Nephron (organoid): ENCODE measurements at regions not wholly inside any gene's neighbourhood (a gene's known extent, or its start where the extent isn't known, plus 50 kb on each side); places are given as distances from the start of the nearest gene placed in this dataset.

ENCODE experiments used
- H3K27ac Mint-ChIP-seq, 3 experiments: 2 replicates each; pipeline ENCODE4 v1.8.0; 2020; ENCODE audit warnings: mixed read lengths in 3 of 3, mild to moderate bottlenecking in 2 of 3, moderate library complexity in 1 of 3
- H3K27me3 Mint-ChIP-seq: 2 replicates; pipeline ENCODE4 v1.8.0; 2021; ENCODE audit warnings: low read depth, mild to moderate bottlenecking, moderate library complexity, mixed read lengths
- H3K36me3 Mint-ChIP-seq: 2 replicates; pipeline ENCODE4 v1.8.0; 2020; ENCODE audit warnings: low read depth, mixed read lengths
- H3K4me1 Mint-ChIP-seq: 2 replicates; pipeline ENCODE4 v1.8.0; 2020; ENCODE audit warnings: mixed read lengths
- H3K4me3 Mint-ChIP-seq, 3 experiments: 2 replicates each; pipeline ENCODE4 v1.8.0; 2020; ENCODE audit warnings: mild to moderate bottlenecking in 3 of 3, mixed read lengths in 3 of 3, moderate library complexity in 2 of 3
- H3K9me3 Mint-ChIP-seq: 2 replicates; pipeline ENCODE4 v1.8.0; 2020; ENCODE audit warnings: mixed read lengths
- TF ChIP-seq, protein P1 (sequence below), 3 experiments: fragments of 200-600 bp; sonication (generic); IDR thresholded peaks; one replicate each; pipeline ENCODE4 v1.5.0; 2021; ENCODE audit warnings: antibody characterized with exemption in 3 of 3; ENCODE audit not compliant: unreplicated experiment in 3 of 3

DNA sequence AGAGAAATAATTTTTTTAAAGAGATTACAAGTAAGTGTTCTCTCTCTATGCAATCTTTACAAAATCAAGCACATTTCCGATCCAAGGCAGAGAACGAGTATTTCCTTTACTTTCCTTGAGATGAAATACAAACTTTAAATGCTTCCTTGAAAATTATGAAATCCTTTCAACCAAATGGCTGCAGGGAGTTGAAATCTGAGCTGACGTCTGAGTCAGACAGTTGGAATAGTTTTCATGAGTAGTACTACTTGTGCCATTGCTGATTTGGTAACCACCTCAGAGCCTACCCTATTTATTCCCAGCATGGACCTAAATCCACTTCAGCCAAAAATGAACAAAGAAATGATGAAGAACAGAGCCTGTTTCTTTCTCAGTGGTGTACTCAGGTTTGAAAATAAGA lies 183.6 kb downstream of the GIPC2 start:
- H3K9me3 Mint-ChIP-seq = peaks cover 6% of the 10 kb centered on the region
- H3K27me3 Mint-ChIP-seq = peaks cover 12% of the 10 kb centered on the region
- no peak overlapping the region for H3K4me3 Mint-ChIP-seq
- TF ChIP-seq, protein P1, sequence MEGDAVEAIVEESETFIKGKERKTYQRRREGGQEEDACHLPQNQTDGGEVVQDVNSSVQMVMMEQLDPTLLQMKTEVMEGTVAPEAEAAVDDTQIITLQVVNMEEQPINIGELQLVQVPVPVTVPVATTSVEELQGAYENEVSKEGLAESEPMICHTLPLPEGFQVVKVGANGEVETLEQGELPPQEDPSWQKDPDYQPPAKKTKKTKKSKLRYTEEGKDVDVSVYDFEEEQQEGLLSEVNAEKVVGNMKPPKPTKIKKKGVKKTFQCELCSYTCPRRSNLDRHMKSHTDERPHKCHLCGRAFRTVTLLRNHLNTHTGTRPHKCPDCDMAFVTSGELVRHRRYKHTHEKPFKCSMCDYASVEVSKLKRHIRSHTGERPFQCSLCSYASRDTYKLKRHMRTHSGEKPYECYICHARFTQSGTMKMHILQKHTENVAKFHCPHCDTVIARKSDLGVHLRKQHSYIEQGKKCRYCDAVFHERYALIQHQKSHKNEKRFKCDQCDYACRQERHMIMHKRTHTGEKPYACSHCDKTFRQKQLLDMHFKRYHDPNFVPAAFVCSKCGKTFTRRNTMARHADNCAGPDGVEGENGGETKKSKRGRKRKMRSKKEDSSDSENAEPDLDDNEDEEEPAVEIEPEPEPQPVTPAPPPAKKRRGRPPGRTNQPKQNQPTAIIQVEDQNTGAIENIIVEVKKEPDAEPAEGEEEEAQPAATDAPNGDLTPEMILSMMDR (IDR thresholded peaks at IDR 0.05; ENCODE audit: unreplicated experiment in 3 of 3) = no peak
- peaks cover 8% of the 10 kb centered on the region for H3K4me1 Mint-ChIP-seq
- H3K36me3 Mint-ChIP-seq = peaks cover 4% of the 10 kb centered on the region
- H3K27ac Mint-ChIP-seq = peak overlapping the region in 2 of 3 experiments; percentile 87 to 91

DNA sequence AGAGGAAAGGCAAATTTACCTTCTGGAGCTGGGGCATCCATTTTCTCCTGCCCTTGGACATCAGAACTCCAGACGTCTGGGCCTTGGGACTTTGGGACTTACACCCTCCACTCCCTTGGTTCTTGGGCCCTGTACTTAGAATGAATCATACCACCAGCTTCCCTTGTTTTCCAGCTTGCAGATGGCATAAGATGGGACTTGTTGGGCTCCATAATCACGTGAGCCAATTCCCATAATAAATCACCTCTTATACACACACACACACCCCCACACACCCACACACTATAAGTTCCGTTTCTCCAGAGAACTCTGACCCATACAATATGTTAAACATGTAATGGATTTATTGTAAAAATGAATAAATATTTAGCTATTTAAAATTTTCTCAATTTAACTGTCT lies 185.7 kb downstream of the GIPC2 start:
- H3K9me3 Mint-ChIP-seq = peaks cover 6% of the 10 kb centered on the region
- peaks cover 4% of the 10 kb centered on the region for H3K36me3 Mint-ChIP-seq
- peaks cover 7% of the 10 kb centered on the region for H3K4me1 Mint-ChIP-seq
- TF ChIP-seq, protein P1 (IDR thresholded peaks at IDR 0.05; ENCODE audit: unreplicated experiment in 3 of 3) = no peak
- no peak overlapping the region for H3K27ac Mint-ChIP-seq
- H3K27me3 Mint-ChIP-seq = peaks cover 12% of the 10 kb centered on the region
- H3K4me3 Mint-ChIP-seq = no peak overlapping the region

DNA sequence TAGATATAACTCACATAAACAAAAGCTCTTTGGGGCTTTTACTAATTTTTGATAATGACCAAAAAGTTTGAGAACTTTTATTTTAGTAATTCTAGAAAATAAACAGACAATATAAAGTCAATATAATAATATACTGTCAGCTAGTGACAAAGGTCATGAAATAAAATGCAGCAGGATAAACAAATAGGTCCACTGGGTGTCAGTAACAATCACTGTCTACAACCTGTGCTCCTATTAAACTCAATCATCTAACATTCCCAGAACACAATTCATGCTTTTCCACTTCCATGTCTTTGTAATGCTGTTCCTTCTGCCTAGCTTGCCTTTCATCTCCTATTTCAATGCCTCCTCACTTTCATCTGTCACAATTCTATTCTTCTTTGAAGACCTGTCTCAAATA lies 186.1 kb downstream of the GIPC2 start:
- Mint-ChIP-seq H3K36me3 (peaks cover 4% of the 10 kb centered on the region), H3K9me3 (peaks cover 6% of the 10 kb centered on the region), H3K4me3 (no peak overlapping the region), H3K4me1 (peaks cover 7% of the 10 kb centered on the region), H3K27ac (no peak overlapping the region), H3K27me3 (peaks cover 14% of the 10 kb centered on the region)
- TF ChIP-seq, protein P1 (IDR thresholded peaks at IDR 0.05; ENCODE audit: unreplicated experiment in 3 of 3) = no peak

DNA sequence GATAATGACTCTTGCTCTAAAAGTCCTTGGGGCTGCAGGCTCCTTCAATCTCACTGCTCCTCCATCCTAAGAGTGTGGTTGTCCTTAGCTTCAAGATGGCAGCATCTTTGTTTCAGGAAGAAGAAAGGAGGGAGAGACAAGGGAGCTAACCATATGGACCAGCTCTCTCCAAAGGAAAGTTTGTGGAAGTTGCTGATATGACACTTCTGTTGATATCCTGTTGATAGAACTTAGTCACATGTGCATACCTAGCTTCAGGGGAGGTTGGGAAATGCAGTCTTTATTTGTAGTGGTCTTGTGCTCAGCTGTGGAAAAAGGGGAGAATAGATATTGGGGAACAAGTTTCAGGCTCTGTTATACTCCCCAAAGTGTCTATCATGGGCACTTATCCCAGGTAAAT lies 186.9 kb downstream of the GIPC2 start:
- Mint-ChIP-seq H3K27me3 (peaks cover 18% of the 10 kb centered on the region), H3K4me1 (peaks cover 7% of the 10 kb centered on the region), H3K4me3 (no peak overlapping the region), H3K36me3 (peaks cover under 1% of the 10 kb centered on the region), H3K9me3 (peaks cover under 1% of the 10 kb centered on the region), H3K27ac (no peak overlapping the region)
- TF ChIP-seq, protein P1 (IDR thresholded peaks at IDR 0.05; ENCODE audit: unreplicated experiment in 3 of 3) = no peak

DNA sequence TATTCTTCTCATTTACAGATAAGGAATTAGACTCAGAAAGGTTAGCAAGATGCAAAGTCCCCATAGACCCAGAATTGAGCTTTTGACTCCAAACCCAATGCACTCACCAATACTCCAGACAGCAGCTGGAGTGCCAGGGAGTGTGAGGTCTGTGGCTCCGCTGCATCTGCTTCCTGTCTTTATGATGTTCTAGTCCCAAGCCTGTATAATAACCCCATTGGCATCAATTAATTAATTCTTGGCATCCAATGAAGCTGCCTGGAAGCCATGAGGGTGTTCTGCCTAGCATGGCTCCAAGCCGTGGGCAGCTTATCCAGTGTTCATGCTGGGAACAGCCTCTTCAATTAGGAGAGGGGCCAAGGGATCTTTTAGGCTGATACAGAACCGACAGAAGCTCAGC lies 188.7 kb downstream of the GIPC2 start:
- TF ChIP-seq, protein P1 (IDR thresholded peaks at IDR 0.05; ENCODE audit: unreplicated experiment in 3 of 3) = no peak

DNA sequence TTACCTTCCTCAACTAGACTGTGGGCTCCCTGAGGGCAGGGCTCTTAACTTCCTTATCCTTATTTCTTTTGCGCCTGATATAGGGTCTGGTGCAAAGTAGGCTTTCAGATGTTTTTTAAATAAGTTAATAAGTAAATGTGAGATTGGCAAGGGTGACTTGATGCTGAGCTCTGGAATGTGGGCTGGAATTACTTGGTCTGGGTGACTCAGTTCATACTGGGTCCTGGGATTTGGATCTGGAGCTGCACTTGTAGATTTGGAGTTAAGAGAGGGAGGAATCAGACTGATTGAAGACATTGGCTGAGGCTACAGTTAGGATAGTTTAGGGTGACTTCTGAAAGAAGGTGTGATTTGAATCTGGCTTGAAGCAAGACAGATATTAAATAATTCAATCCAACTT lies 190.9 kb downstream of the GIPC2 start:
- Mint-ChIP-seq H3K27ac (no peak overlapping the region), H3K36me3 (no peaks in the 10 kb centered on the region), H3K27me3 (peaks cover 24% of the 10 kb centered on the region), H3K9me3 (peaks cover 4% of the 10 kb centered on the region), H3K4me3 (no peak overlapping the region), H3K4me1 (no peaks in the 10 kb centered on the region)
- TF ChIP-seq, protein P1 (IDR thresholded peaks at IDR 0.05; ENCODE audit: unreplicated experiment in 3 of 3) = no peak

More for the DNA sequence above, 188.7 kb downstream of the GIPC2 start:
- no peaks in the 10 kb centered on the region for H3K36me3 Mint-ChIP-seq
- H3K4me1 Mint-ChIP-seq = peaks cover under 1% of the 10 kb centered on the region
- peaks cover 4% of the 10 kb centered on the region for H3K9me3 Mint-ChIP-seq
- peaks cover 18% of the 10 kb centered on the region for H3K27me3 Mint-ChIP-seq
- no peak overlapping the region for H3K27ac Mint-ChIP-seq
- H3K4me3 Mint-ChIP-seq = no peak overlapping the region
